ENCODE measurements at regions not wholly inside any gene's neighbourhood (a gene's known extent, or its start where the extent isn't known, plus 50 kb on each side); places are given as distances from the start of the nearest gene placed in this dataset.

- no peak for DNase-seq
These were observed 312.5 kb downstream of the GRIN2B start for GRCh38 chr12:13668880-13669279.

GRCh38 chr12:13666806-13667205, 314.6 kb downstream of the GRIN2B start:
- DNase-seq, result no peak

GRCh38 chr12:13661005-13661887, 320.2 kb downstream of the GRIN2B start:
- DNase-seq, result no peak

- no peak for DNase-seq
These were observed 326.9 kb downstream of the GRIN2B start for GRCh38 chr12:13654456-13654855.

GRCh38 chr12:13652105-13652504, 329.3 kb downstream of the GRIN2B start:
- DNase-seq, result no peak

- no peak for DNase-seq
These were observed 345.7 kb downstream of the GRIN2B start for GRCh38 chr12:13635709-13636108.

GRCh38 chr12:13631873-13632272, 349.5 kb downstream of the GRIN2B start:
- no peak for DNase-seq

GRCh38 chr12:13630354-13630753, 351.0 kb downstream of the GRIN2B start:
- no peak for DNase-seq

- DNase-seq, result no peak
These were observed 353.3 kb downstream of the GRIN2B start for GRCh38 chr12:13628067-13628466.

- DNase-seq, result no peak
These were observed 353.9 kb downstream of the GRIN2B start for GRCh38 chr12:13627536-13627935.

GRCh38 chr12:13613297-13613696, 368.1 kb downstream of the GRIN2B start:
- no peak for DNase-seq

GRCh38 chr12:13609894-13610679, 371.3 kb downstream of the GRIN2B start:
- DNase-seq, result no peak

GRCh38 chr12:13606290-13606689, 375.1 kb downstream of the GRIN2B start:
- DNase-seq, result no peak

GRCh38 chr12:13603953-13604352, 377.4 kb downstream of the GRIN2B start:
- no peak for DNase-seq

- DNase-seq, result no peak
These were observed 379.2 kb downstream of the GRIN2B start for GRCh38 chr12:13602172-13602571.

- DNase-seq, result no peak
These were observed 382.2 kb downstream of the GRIN2B start for GRCh38 chr12:13599176-13599575.

GRCh38 chr12:13597837-13598236, 383.6 kb downstream of the GRIN2B start:
- no peak for DNase-seq

- no peak for DNase-seq
These were observed 384.2 kb downstream of the GRIN2B start for GRCh38 chr12:13597166-13597565.

- no peak for DNase-seq
These were observed 384.7 kb downstream of the GRIN2B start for GRCh38 chr12:13596714-13597113.

GRCh38 chr12:13595536-13596443, 385.6 kb downstream of the GRIN2B start:
- DNase-seq, result no peak

GRCh38 chr12:13594731-13595514, 386.5 kb downstream of the GRIN2B start:
- no peak for DNase-seq

All from NCI-H510A treated with DMSO at 0.1 percent for 48 hours (cell line).